Esophagus muscularis mucosa (tissue), 4 donors: ENCODE measurements at regions not wholly inside any gene's neighbourhood (a gene's known extent, or its start where the extent isn't known, plus 50 kb on each side); places are given as distances from the start of the nearest gene placed in this dataset.

Source experiments
- CTCF ChIP-seq, 3 experiments: fragments of 200-600 bp in 2 of 3; fragments of 450-650 bp in 1 of 3; sonication (generic) in 2 of 3; IDR thresholded peaks; one replicate each; pipeline ENCODE4 v1.5.1; 2017 to 2019; ENCODE audit warnings: antibody characterized with exemption in 3 of 3, mild to moderate bottlenecking in 2 of 3, moderate library complexity in 1 of 3
- EP300 ChIP-seq: sonication (generic); formaldehyde crosslinking; IDR thresholded peaks from one replicate; pipeline ENCODE4 v1.6.1; 2017; ENCODE audit warnings: antibody characterized with exemption
- POLR2A ChIP-seq: fragments of 450-650 bp; IDR thresholded peaks from one replicate; pipeline ENCODE4 v1.6.1; 2017; ENCODE audit warnings: antibody characterized with exemption, moderate library complexity, mild to moderate bottlenecking, low read depth
- POLR2AphosphoS5 ChIP-seq, 2 donors: sonication (generic); formaldehyde crosslinking; IDR thresholded peaks; one replicate each; pipeline ENCODE4 v1.6.1; 2017; ENCODE audit warnings: antibody characterized with exemption in 2 of 2

GRCh38 chr4:140269369-140269768 lies 104.1 kb upstream of the SCOC start:
- TF ChIP-seq POLR2AphosphoS5 (IDR thresholded peaks at IDR 0.05), result no peak
- no peak for TF ChIP-seq EP300
- no peak for TF ChIP-seq CTCF (IDR thresholded peaks at IDR 0.05)
- no peak for TF ChIP-seq POLR2A
